Head of caudate nucleus (tissue), 42 donors: ENCODE measurements at regions not wholly inside any gene's neighbourhood (a gene's known extent, or its start where the extent isn't known, plus 50 kb on each side); places are given as distances from the start of the nearest gene placed in this dataset.
A peak's percentile ranks its signal among the peaks of the same experiment; 100 is the strongest.
"Not testable (repeated sequence)": the region's sequence is repeated elsewhere in the genome, so short reads cannot be mapped to it uniquely, and the experiment has no call there.

Source experiments
- DNase-seq, 42 donors: peaks; one replicate each; pipeline versions ENCODE4 v3.0.0 to v3.0.0-alpha.2; 2020 to 2021; ENCODE audit warnings: mixed read lengths in 7 of 42
- intact Hi-C: fragments of 100-400 bp; cut with DNase I; formaldehyde crosslinking; loops from one replicate; pipeline ENCODE4 v1.15.0; 2022

- intact Hi-C loops: no loop called here
- DNase-seq: no peak
These were observed 486.5 kb downstream of the TMEM114 start for GRCh38 chr16:8103649-8104289.

GRCh38 chr16:8099586-8099985, 490.7 kb downstream of the TMEM114 start:
- intact Hi-C loops: no loop called here
- DNase-seq: no peak

DNA sequence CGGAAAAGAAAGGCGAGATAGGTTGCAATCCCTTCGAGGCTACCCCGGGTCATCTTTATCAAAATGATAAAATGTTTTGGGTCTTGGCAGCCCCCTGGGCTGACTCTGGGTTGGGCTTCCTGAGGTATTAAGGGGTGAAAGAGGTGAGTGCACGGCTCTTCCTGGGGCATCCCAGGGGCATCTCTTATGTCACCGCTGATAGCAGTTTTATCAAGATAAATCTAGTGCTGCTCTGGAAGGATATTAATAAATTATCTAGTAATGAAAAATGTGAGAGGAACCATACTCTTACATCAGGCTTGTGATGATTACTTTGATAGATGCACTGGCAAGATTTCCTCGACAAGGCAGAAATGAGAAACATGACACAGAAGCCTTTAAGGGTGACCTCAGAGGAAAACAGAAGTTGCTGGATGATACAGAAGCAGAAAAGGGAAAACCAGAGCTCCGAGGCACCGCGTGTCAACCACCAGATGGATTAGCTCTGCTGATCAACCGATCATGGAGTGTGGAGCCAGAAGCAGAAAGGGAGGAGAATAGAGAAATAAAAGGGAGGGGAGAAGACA, 491.3 kb downstream of the TMEM114 start:
- no peak for DNase-seq
- intact Hi-C loops: no loop called here

DNA sequence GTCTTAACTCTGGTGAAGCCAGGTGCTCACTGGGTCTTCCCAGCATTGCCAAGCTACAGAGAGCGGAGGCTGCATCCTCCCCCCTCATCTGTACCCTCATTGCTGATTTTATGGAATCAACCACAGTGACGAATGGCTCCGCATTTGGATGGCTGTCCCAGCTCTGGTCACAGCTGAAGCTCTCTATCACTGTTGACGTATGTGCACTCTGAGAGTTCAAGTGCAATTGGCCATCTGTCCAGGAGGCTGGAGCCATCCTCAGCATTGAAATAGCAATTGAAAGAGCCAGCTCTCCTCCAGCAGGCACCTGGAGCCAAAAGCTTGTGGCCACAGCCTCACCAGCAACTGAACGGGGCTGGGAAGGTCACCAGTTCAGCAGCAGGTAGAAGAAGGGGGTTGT, 494.1 kb downstream of the TMEM114 start:
- intact Hi-C loops: no loop called here
- DNase-seq: peak in 1 of 42 donors; percentile 0

DNA sequence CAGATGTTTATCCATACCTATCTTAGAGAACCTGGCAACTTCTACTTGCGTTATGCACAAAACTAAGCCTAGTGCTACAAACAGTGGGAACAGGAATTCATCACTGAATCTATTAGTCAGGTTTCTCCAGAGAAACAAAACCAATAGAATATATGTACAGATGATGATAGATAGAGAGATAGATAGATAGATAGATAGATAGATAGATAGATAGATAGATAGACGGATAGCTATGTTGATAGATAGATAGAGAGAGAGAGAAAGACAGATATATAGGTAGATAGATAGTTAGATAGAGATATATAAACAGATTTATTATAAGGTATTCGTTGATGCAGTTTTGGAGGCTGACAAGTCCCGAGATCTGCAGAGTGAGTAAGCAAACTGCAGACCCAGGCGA, 495.6 kb downstream of the TMEM114 start:
- no peak for DNase-seq
- intact Hi-C loops: no loop called here

DNA sequence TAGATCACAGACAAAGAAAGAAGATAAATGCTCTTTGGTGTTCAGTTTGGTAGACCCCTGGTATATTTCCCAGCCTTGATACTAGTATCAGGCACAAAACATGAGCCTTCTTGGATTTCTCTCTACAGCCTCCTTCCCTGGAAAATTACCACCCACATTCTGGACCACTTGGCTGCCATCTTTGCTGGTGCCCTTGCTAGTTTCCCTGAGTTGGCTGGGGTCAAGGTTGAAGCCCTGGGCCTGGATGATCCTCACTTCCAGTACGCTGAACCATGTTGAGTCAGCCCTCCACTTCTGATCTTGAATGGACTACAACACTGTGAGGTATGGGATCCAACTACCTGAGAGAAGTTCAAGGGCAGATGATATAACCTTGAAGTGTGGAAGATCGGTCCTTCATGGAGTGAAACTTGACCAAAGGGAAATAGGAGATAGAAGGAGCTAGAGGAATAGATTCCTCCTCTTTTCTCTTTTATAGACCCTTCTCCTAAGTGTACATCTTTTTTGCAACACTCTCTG, 501.4 kb downstream of the TMEM114 start:
- DNase-seq: no peak
- intact Hi-C loops: no loop called here

- intact Hi-C loops: no loop called here
- DNase-seq: no peak
These were observed 502.6 kb downstream of the TMEM114 start for GRCh38 chr16:8087597-8088289.

- DNase-seq: no peak
- intact Hi-C loops: no loop called here
These were observed 503.2 kb downstream of the TMEM114 start for GRCh38 chr16:8087146-8087545.

- intact Hi-C loops: no loop called here
- no peak for DNase-seq
These were observed 505.4 kb downstream of the TMEM114 start for GRCh38 chr16:8084882-8085281.

- intact Hi-C loops: no loop called here
- no peak for DNase-seq
These were observed 506.0 kb downstream of the TMEM114 start for GRCh38 chr16:8084302-8084701.

- DNase-seq: no peak
- intact Hi-C loops: no loop called here
These were observed 506.8 kb downstream of the TMEM114 start for GRCh38 chr16:8083560-8083959.

GRCh38 chr16:8080817-8081216, 509.5 kb downstream of the TMEM114 start:
- intact Hi-C loops: no loop called here
- DNase-seq: no peak

DNA sequence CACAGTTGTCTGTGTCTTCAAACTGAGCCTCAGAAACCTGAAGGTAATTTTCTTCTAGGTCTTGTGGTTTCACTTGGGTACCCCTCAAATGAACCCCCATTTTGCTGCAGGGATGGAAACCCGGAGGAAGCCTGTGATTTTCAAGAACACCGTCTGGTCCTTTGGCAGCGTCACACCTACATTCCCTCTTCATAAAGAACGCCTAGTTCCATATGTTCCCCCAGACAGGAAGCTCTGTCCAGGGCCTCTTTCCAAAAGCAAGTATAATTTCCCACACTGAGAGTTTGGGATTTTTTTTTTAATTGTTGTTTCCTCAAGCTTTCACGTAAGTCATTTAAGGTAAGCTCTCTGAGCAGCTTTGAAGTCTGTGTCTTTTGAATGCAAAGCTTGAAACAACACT, 515.0 kb downstream of the TMEM114 start:
- no peak for DNase-seq
- intact Hi-C loops: no loop called here

- intact Hi-C loops: no loop called here
- peak in 26 of 42 donors; percentile 1 to 68 (median 18) for DNase-seq
These were observed 519.8 kb downstream of the TMEM114 start for GRCh38 chr16:8070506-8070905.

- intact Hi-C loops: not testable (repeated sequence)
These were observed 522.1 kb downstream of the TMEM114 start for GRCh38 chr16:8068225-8068624.

GRCh38 chr16:8063159-8063558, 527.2 kb downstream of the TMEM114 start:
- no peak for DNase-seq
- intact Hi-C loops: no loop called here

More at GRCh38 chr16:8068225-8068624, 522.1 kb downstream of the TMEM114 start:
- not testable (repeated sequence) for DNase-seq

DNA sequence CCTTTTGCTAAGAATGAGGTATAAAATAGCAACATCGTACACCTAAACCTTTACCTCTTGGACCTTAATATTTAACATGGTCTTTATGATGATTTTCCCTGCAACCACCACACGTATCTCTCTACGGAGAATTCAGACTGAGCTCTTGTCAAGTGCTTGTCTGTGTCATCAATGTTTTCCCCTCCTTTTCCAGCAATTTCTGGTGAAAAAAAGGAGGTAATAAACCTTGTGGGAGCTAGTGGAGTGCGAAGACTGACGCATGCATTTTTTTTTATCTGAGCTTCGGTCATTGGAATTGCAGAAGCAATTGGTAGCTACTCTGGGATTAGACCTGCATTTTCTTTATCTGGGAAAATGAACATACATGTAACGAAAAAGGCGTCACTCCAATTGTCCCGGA, 527.6 kb downstream of the TMEM114 start:
- no peak for DNase-seq
- intact Hi-C loops: no loop called here

DNA sequence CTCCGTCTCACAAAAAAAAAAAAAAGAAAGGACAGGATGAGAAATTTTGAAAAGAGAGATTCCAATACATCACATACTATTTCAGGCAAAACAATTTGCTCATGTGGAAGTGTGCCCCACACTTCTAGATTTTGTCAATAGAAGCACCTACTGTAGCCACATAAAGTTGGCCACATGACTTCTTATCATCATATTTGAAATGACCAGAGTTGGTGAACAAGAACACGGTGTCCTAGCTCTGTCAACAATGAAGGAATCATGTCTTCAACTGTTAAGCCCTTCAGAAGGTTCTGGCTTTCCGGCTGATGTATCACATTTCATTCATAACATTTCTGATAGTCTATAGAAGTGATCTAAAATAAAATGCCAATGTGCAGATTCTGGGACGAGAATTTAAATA, 534.5 kb downstream of the TMEM114 start:
- no peak for DNase-seq
- intact Hi-C loops: no loop called here

DNA sequence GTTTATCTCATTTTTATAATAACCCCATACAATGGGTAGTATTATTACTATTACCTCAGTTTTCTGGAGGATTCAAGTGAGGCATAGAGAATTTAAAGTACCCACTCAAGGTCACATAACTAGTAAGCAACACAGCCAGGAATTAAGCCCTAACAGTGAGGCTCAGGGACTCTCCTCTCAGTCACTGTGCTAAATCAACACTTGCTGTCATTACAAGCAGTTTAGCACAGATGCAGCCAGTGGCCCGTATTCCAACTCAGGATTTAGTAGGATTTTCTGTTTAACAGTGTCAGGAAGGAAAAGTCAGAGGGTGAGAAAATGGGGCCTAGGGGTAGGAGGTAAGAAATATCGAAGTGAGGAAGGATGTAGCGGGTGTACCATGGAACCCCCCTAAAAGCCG, 536.9 kb downstream of the TMEM114 start:
- intact Hi-C loops: no loop called here
- DNase-seq: no peak

GRCh38 chr16:8048433-8048832, 541.9 kb downstream of the TMEM114 start:
- intact Hi-C loops: no loop called here
- no peak for DNase-seq

GRCh38 chr16:8047736-8048135, 542.6 kb downstream of the TMEM114 start:
- intact Hi-C loops: no loop called here
- peak in 21 of 42 donors; percentile 18 to 85 (median 46) for DNase-seq
